ENCODE measurements at regions not wholly inside any gene's neighbourhood (a gene's known extent, or its start where the extent isn't known, plus 50 kb on each side); places are given as distances from the start of the nearest gene placed in this dataset.
A peak's percentile ranks its signal among the peaks of the same experiment; 100 is the strongest.

DNA sequence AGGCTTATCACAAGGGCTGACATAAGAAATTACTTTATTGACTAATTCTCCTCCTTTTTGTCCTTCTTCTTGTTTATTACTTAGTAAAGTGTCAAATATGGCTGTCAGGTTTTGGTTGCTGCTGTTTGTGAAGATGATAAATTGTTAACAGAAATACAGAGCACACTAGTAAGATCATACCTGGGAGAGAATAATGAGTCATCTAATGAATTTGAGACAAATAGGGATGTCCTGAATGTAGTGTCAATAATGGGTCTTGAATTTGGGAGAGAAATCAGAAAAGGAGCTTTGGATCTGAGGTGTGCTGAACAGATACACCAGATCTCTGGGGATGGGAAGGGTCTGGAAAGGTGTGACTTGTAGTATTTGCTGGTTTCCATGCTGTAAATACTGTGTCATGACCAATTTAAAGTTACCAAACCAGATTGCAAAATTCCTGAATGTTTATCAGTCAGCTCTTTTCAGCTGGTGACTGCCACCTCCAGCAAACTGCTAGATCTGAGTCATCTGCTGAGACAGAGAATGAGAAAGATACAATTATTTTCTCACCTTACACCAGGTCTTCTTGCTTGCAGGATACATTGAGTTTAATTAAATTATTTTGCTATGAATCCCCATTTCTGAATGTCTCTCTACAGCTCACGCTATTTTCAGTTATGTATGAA, 76.7 kb upstream of the SATB1 start:
- DNase-seq, result no peak
- Histone ChIP-seq H3K27ac (ENCODE audit: low read depth, low read length) (no peak overlapping the region), H3K4me1 (ENCODE audit: control insufficient read depth in 2 of 2, insufficient read depth in 2 of 2, low read length in 2 of 2) (peaks cover 7 to 30% of the 10 kb centered on the region in 2 donors), H3K9me3 (ENCODE audit: control insufficient read depth in 2 of 3, low read length in 3 of 3) (no peaks in the 10 kb centered on the region), H3K4me3 (ENCODE audit: low read length) (no peak overlapping the region), H3K36me3 (ENCODE audit: control insufficient read depth in 2 of 3, insufficient read depth in 3 of 3, low read length in 3 of 3) (no peaks in the 10 kb centered on the region), H3K27me3 (ENCODE audit: control insufficient read depth in 2 of 2, insufficient read depth in 2 of 2, low read length in 2 of 2) (no peaks in the 10 kb centered on the region)
- ChIA-PET CTCF (no interaction called here), POLR2A (interaction anchor here (0.5 to 0.7 kb wide), 2 partner anchors 286 to 1562 kb away, joined by 3 read pairs; no protein-coding TSS in a partner anchor)
- Mint-ChIP-seq H3K4me1 (peaks cover 19 to 52% (median 44%) of the 10 kb centered on the region in 7 donors), H3K4me3 (no peak overlapping the region), H3K27ac (peak overlapping the region in 4 of 9 donors; percentile 8 to 51 (median 25)), H3K36me3 (peaks cover 0 to 51% (median 17%) of the 10 kb centered on the region in 5 donors), H3K9me3 (peaks cover 0 to 9% (median 0%) of the 10 kb centered on the region in 11 donors), H3K27me3 (no peaks in the 10 kb centered on the region)
- intact Hi-C loops (cut with micrococcal nuclease), result no loop called here
- no peak for ATAC-seq

DNA sequence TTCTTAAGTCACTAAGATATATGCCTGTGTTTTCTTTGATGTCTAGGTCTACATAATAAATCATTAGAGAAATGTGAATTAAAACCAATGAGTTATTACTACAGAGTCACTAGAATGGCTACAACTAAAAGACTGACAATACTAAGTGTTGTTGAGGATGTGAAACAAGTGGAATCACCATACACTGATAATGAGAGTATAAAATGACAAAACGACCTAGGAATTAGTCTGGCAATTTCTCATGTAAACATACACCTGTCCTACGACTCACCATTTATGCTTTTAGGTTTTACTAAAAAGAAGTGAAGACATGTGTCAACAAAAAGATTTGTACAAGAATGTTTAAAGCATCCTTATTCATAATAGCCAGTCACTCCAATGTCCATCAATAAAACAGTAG, 75.2 kb upstream of the SATB1 start:
- no peak for DNase-seq
- no peaks in the 10 kb centered on the region for H3K27me3 ChIP-seq (ENCODE audit: control insufficient read depth in 2 of 2, insufficient read depth in 2 of 2, low read length in 2 of 2)
- Mint-ChIP-seq H3K27me3 (no peaks in the 10 kb centered on the region), H3K4me3 (peak overlapping the region in 1 of 10 donors; percentile 65), H3K9me3 (peaks cover 0 to 10% (median 0%) of the 10 kb centered on the region in 11 donors), H3K36me3 (peaks cover under 1 to 51% (median 13%) of the 10 kb centered on the region in 5 donors), H3K4me1 (peaks cover 20 to 54% (median 44%) of the 10 kb centered on the region in 7 donors), H3K27ac (peak overlapping the region in 4 of 9 donors; percentile 5 to 79 (median 66))
- ATAC-seq, result no peak
- H3K27ac ChIP-seq (ENCODE audit: low read depth, low read length), result no peak overlapping the region
- no peaks in the 10 kb centered on the region for H3K36me3 ChIP-seq (ENCODE audit: control insufficient read depth in 2 of 3, insufficient read depth in 3 of 3, low read length in 3 of 3)
- H3K4me3 ChIP-seq (ENCODE audit: low read length), result no peak overlapping the region
- peaks cover 7 to 30% of the 10 kb centered on the region in 2 donors for H3K4me1 ChIP-seq (ENCODE audit: control insufficient read depth in 2 of 2, insufficient read depth in 2 of 2, low read length in 2 of 2)
- H3K9me3 ChIP-seq (ENCODE audit: control insufficient read depth in 2 of 3, low read length in 3 of 3), result no peaks in the 10 kb centered on the region
- CTCF ChIA-PET, result no interaction called here
- POLR2A ChIA-PET, result interaction anchor here (0.7 kb wide), 1 partner anchor 9 kb away, joined by 3 read pairs; no protein-coding TSS in a partner anchor
- intact Hi-C loops (cut with micrococcal nuclease), result no loop called here

DNA sequence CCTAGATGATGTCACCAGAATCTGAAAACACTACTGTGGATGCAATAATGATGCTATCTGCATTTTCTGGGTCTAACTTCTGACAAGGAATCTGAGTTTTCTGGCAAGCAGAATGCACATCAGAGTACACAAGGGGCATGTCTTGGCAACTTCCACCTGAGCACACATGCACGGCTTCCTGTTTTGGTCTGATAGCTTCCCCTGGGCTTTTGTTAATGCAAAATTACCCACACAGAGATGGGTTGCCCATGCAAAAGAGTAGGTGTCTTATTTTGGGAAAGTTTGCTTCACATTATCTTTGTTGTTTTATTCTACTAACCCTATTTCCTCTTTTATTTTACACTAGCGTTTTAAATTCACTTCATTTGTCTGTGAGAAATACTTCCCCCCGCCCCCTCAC, 74.2 kb upstream of the SATB1 start:
- Mint-ChIP-seq H3K4me3 (peak overlapping the region; percentile 18 to 74 (median 62)), H3K27ac (peak overlapping the region; percentile 14 to 90 (median 73)), H3K9me3 (peaks cover 0 to 14% (median 0%) of the 10 kb centered on the region in 11 donors), H3K27me3 (no peaks in the 10 kb centered on the region), H3K36me3 (peaks cover 6 to 55% (median 16%) of the 10 kb centered on the region in 5 donors), H3K4me1 (peaks cover 21 to 57% (median 49%) of the 10 kb centered on the region in 7 donors)
- intact Hi-C loops (cut with micrococcal nuclease), result loop anchor here (1.0 to 5.0 kb wide), 5 partner anchors 9 to 260 kb away; no protein-coding TSS in a partner anchor
- POLR2A ChIA-PET, result interaction anchor here (1.7 kb wide), 1 partner anchor 55 kb away, joined by 6 read pairs; no protein-coding TSS in a partner anchor
- no peaks in the 10 kb centered on the region for H3K27me3 ChIP-seq (ENCODE audit: control insufficient read depth in 2 of 2, insufficient read depth in 2 of 2, low read length in 2 of 2)
- ATAC-seq, result peak; percentile 78
- DNase-seq, result peak in 7 of 9 donors; percentile 4 to 47 (median 30)
- CTCF ChIA-PET, result no interaction called here
- H3K4me3 ChIP-seq (ENCODE audit: low read length), result no peak overlapping the region
- peak overlapping the region; percentile 6 for H3K27ac ChIP-seq (ENCODE audit: low read depth, low read length)
- H3K36me3 ChIP-seq (ENCODE audit: control insufficient read depth in 2 of 3, insufficient read depth in 3 of 3, low read length in 3 of 3), result no peaks in the 10 kb centered on the region
- peaks cover 7 to 30% of the 10 kb centered on the region in 2 donors for H3K4me1 ChIP-seq (ENCODE audit: control insufficient read depth in 2 of 2, insufficient read depth in 2 of 2, low read length in 2 of 2)
- no peaks in the 10 kb centered on the region for H3K9me3 ChIP-seq (ENCODE audit: control insufficient read depth in 2 of 3, low read length in 3 of 3)

DNA sequence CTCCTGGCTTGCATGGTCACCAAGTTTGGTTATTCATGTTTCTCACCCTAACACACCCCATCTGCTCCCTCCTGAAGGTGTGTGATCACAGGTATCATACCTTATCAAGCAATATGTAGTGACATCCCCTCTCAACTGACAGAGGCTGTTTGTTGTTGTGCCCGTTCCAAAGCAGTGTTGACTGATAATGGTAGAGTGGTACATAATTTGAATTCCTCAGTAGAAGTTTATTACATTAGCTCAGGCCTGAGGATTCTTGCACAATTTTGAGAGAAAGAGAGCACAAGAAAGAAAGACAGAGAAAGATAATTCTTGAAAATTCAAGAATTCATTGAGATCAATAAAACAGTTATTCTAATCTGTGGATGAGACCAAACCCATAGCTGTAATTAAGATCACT, 69.1 kb upstream of the SATB1 start:
- Mint-ChIP-seq H3K4me3 (no peak overlapping the region), H3K27me3 (no peaks in the 10 kb centered on the region), H3K4me1 (peaks cover 22 to 65% (median 45%) of the 10 kb centered on the region in 7 donors), H3K27ac (peak overlapping the region in 1 of 9 donors; percentile 53), H3K36me3 (peaks cover 6 to 63% (median 28%) of the 10 kb centered on the region in 5 donors), H3K9me3 (peaks cover 0 to 20% (median 0%) of the 10 kb centered on the region in 11 donors)
- Histone ChIP-seq H3K9me3 (ENCODE audit: control insufficient read depth in 2 of 3, low read length in 3 of 3) (no peaks in the 10 kb centered on the region), H3K27ac (ENCODE audit: low read depth, low read length) (no peak overlapping the region), H3K27me3 (ENCODE audit: control insufficient read depth in 2 of 2, insufficient read depth in 2 of 2, low read length in 2 of 2) (no peaks in the 10 kb centered on the region), H3K4me3 (ENCODE audit: low read length) (no peak overlapping the region), H3K4me1 (ENCODE audit: control insufficient read depth in 2 of 2, insufficient read depth in 2 of 2, low read length in 2 of 2) (peaks cover 10 to 28% of the 10 kb centered on the region in 2 donors), H3K36me3 (ENCODE audit: control insufficient read depth in 2 of 3, insufficient read depth in 3 of 3, low read length in 3 of 3) (no peaks in the 10 kb centered on the region)
- CTCF ChIA-PET, result interaction anchor here (0.5 kb wide), 1 partner anchor 21 kb away, joined by 3 read pairs; no protein-coding TSS in a partner anchor
- no peak for DNase-seq
- intact Hi-C loops (cut with micrococcal nuclease), result loop anchor here in 1 of 2 donors (5.0 kb wide), 1 partner anchor 92 kb away; no protein-coding TSS in a partner anchor
- no peak for ATAC-seq
- POLR2A ChIA-PET, result no interaction called here

DNA sequence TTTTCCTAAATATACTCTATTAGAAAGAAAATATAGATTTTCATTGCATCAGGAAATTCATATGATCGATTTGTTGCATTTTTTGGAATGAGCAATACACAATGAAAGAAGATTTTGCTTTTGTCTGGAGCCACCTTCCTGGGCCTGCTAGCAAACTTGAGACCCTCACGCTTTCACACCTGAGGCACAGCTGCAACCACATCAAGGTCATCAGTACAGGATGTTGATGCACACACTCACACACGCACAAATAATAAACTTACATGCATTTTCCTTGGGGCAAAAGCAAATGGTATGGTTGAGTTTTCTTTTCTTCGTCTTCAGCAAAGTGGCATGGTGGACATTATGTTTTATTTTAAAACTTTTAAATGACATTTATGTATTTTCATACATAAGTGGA, 64.8 kb upstream of the SATB1 start:
- ChIA-PET CTCF (no interaction called here), POLR2A (interaction anchor here (1.0 kb wide), 1 partner anchor 34 kb away, joined by 4 read pairs; no protein-coding TSS in a partner anchor)
- Histone ChIP-seq H3K4me1 (ENCODE audit: control insufficient read depth in 2 of 2, insufficient read depth in 2 of 2, low read length in 2 of 2) (peaks cover 10 to 11% of the 10 kb centered on the region in 2 donors), H3K4me3 (ENCODE audit: low read length) (peak overlapping the region; percentile 3), H3K27ac (ENCODE audit: low read depth, low read length) (no peak overlapping the region), H3K27me3 (ENCODE audit: control insufficient read depth in 2 of 2, insufficient read depth in 2 of 2, low read length in 2 of 2) (no peaks in the 10 kb centered on the region), H3K9me3 (ENCODE audit: control insufficient read depth in 2 of 3, low read length in 3 of 3) (no peaks in the 10 kb centered on the region), H3K36me3 (ENCODE audit: control insufficient read depth in 2 of 3, insufficient read depth in 3 of 3, low read length in 3 of 3) (no peaks in the 10 kb centered on the region)
- Mint-ChIP-seq H3K27me3 (no peaks in the 10 kb centered on the region), H3K36me3 (peaks cover 1 to 55% (median 35%) of the 10 kb centered on the region in 5 donors), H3K27ac (peak overlapping the region in 8 of 9 donors; percentile 12 to 92 (median 54)), H3K4me1 (peaks cover 15 to 55% (median 32%) of the 10 kb centered on the region in 7 donors), H3K4me3 (peak overlapping the region in 7 of 10 donors; percentile 39 to 77 (median 64)), H3K9me3 (peaks cover 0 to 15% (median 7%) of the 10 kb centered on the region in 11 donors)
- peak; percentile 24 for ATAC-seq
- peak in 7 of 9 donors; percentile 6 to 40 (median 16) for DNase-seq
- intact Hi-C loops (cut with micrococcal nuclease), result loop anchor here (1.0 to 10.0 kb wide), 4 partner anchors 9 to 88 kb away; no protein-coding TSS in a partner anchor

DNA sequence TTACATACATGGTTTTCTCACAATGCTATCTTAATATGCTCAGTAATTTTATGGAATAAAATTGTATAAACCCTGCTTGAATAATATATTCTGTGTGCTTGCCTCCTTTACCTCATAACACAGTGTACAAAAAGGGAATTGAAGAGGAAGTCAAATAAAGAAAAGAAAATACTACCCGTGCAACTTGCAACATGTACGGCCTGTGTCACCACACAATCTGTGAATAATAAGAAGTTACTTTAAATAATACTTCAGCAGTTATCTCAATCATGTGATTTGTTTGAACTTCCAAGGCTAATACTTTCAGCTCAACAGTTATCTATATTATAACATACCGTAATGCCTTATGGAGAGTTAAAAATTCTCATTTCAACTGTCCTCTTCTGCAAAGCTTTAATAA, 58.1 kb upstream of the SATB1 start:
- DNase-seq (no peak), ATAC-seq (no peak)
- H3K9me3 ChIP-seq (ENCODE audit: control insufficient read depth in 2 of 3, low read length in 3 of 3), result peaks cover 0 to 5% (median 0%) of the 10 kb centered on the region in 3 experiments
- Mint-ChIP-seq H3K27ac (no peak overlapping the region), H3K27me3 (no peaks in the 10 kb centered on the region), H3K4me1 (peaks cover 2 to 35% (median 29%) of the 10 kb centered on the region in 7 donors), H3K9me3 (peaks cover 0 to 22% (median 10%) of the 10 kb centered on the region in 11 donors), H3K4me3 (no peak overlapping the region), H3K36me3 (peaks cover 0 to 45% (median 32%) of the 10 kb centered on the region in 5 donors)
- peaks cover 0 to 11% (median 0%) of the 10 kb centered on the region in 3 experiments for H3K36me3 ChIP-seq (ENCODE audit: control insufficient read depth in 2 of 3, insufficient read depth in 3 of 3, low read length in 3 of 3)
- H3K27me3 ChIP-seq (ENCODE audit: control insufficient read depth in 2 of 2, insufficient read depth in 2 of 2, low read length in 2 of 2), result no peaks in the 10 kb centered on the region
- intact Hi-C loops (cut with micrococcal nuclease), result loop anchor here (10.0 kb wide), 1 partner anchor 52 kb away; no protein-coding TSS in a partner anchor
- H3K27ac ChIP-seq (ENCODE audit: low read depth, low read length), result no peak overlapping the region
- H3K4me1 ChIP-seq (ENCODE audit: control insufficient read depth in 2 of 2, insufficient read depth in 2 of 2, low read length in 2 of 2), result peaks cover 0 to 3% of the 10 kb centered on the region in 2 donors
- CTCF ChIA-PET, result interaction anchor here (1.0 kb wide), 1 partner anchor 97 kb away, joined by 4 read pairs; no protein-coding TSS in a partner anchor
- H3K4me3 ChIP-seq (ENCODE audit: low read length), result no peak overlapping the region
- POLR2A ChIA-PET, result interaction anchor here (1.2 kb wide), 1 partner anchor 15 kb away, joined by 3 read pairs; no protein-coding TSS in a partner anchor
